Loucy (cell line): ENCODE measurements at regions not wholly inside any gene's neighbourhood (a gene's known extent, or its start where the extent isn't known, plus 50 kb on each side); places are given as distances from the start of the nearest gene placed in this dataset.

Source experiments
- EZH2phosphoT487 ChIP-seq: fragments of 200-600 bp; IDR thresholded peaks from 2 replicates; pipeline ENCODE4 v1.6.1; 2018; ENCODE audit warnings: antibody characterized with exemption, mild to moderate bottlenecking, moderate library complexity, borderline replicate concordance
- TF ChIP-seq, protein P1 (sequence below): fragments of 200-600 bp; sonication (generic); conservative IDR thresholded peaks from 2 replicates; pipeline ENCODE4 v1.5.1; 2014; ENCODE audit warnings: mild to moderate bottlenecking, antibody characterized with exemption, low read length

DNA sequence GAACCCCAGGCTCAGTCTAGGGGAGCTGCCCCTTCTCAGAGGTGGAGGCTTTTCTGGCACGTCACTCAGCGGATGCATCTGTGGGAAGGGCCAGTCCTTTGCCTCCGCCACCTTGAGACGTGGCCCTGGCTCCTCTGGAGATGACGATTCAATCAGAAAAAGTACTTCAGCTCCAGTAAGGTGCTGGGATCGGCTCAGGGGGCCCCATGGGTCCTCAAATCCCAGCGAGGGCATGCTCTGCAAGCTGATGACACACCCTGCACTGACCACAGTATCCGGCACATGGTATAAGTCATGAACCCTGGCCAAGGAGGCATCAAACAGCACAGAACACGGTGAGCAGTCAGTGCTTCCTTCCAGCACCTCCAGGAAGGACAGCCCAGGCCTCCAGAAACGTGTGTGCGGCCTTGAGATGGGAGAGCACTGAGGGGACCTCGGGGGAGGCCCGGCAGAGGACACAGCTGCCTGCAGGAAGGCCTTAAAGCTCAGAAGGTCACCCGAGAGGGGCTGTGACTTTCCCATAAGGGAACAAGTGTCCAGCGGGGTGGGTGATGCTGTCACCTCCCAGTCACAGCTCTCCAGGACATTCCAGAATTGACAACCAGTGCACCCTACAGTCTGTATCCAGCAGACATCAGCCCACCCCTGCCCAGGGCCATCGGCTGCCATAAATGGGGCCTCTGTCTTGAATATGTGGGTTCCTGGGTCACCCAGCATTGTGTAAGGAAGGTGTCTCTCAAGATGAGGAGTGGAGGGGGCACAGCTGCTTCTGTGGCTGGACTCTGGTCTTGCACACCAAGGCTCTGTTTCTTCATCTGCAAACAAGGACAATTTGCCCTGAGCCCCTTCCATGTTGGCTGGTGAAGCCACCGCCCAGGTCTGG, 205.8 kb downstream of the NDUFA10 start:
- TF ChIP-seq, protein P1, sequence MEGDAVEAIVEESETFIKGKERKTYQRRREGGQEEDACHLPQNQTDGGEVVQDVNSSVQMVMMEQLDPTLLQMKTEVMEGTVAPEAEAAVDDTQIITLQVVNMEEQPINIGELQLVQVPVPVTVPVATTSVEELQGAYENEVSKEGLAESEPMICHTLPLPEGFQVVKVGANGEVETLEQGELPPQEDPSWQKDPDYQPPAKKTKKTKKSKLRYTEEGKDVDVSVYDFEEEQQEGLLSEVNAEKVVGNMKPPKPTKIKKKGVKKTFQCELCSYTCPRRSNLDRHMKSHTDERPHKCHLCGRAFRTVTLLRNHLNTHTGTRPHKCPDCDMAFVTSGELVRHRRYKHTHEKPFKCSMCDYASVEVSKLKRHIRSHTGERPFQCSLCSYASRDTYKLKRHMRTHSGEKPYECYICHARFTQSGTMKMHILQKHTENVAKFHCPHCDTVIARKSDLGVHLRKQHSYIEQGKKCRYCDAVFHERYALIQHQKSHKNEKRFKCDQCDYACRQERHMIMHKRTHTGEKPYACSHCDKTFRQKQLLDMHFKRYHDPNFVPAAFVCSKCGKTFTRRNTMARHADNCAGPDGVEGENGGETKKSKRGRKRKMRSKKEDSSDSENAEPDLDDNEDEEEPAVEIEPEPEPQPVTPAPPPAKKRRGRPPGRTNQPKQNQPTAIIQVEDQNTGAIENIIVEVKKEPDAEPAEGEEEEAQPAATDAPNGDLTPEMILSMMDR, result no peak
- no peak for TF ChIP-seq EZH2phosphoT487
